ENCODE measurements at regions not wholly inside any gene's neighbourhood (a gene's known extent, or its start where the extent isn't known, plus 50 kb on each side); places are given as distances from the start of the nearest gene placed in this dataset.

DNA sequence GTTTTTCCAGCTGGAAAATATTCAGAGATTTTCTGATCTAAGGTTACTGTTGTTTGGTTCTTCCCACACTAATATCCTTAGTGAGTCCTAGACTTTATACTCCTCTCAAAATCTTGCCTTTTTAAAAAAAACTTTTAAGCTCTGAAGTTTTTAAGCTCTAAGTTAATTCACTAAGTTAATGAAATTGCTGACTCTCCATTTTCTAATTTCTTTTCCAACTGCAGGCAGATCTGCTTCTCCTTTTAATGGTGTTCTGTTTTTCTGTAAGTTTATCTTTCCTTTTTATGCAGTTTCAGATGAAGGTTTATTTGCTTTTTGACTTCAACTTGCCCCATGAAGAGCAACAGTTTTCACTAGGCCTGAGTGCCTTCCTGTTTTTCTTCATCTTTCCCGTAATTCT lies 125.8 kb upstream of the ARHGAP42 start:
- TF ChIP-seq, protein P1, sequence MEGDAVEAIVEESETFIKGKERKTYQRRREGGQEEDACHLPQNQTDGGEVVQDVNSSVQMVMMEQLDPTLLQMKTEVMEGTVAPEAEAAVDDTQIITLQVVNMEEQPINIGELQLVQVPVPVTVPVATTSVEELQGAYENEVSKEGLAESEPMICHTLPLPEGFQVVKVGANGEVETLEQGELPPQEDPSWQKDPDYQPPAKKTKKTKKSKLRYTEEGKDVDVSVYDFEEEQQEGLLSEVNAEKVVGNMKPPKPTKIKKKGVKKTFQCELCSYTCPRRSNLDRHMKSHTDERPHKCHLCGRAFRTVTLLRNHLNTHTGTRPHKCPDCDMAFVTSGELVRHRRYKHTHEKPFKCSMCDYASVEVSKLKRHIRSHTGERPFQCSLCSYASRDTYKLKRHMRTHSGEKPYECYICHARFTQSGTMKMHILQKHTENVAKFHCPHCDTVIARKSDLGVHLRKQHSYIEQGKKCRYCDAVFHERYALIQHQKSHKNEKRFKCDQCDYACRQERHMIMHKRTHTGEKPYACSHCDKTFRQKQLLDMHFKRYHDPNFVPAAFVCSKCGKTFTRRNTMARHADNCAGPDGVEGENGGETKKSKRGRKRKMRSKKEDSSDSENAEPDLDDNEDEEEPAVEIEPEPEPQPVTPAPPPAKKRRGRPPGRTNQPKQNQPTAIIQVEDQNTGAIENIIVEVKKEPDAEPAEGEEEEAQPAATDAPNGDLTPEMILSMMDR (IDR thresholded peaks at IDR 0.05): no peak
- DNase-seq: no peak
- Mint-ChIP-seq H3K36me3 (ENCODE audit: low read depth) (no peaks in the 10 kb centered on the region), H3K4me3 (peak overlapping the region; percentile 33), H3K4me1 (ENCODE audit: low read depth) (peaks cover 51% of the 10 kb centered on the region), H3K9me3 (no peaks in the 10 kb centered on the region), H3K27me3 (ENCODE audit: insufficient read depth) (peaks cover 6% of the 10 kb centered on the region), H3K27ac (peak overlapping the region; percentile 73)

DNA sequence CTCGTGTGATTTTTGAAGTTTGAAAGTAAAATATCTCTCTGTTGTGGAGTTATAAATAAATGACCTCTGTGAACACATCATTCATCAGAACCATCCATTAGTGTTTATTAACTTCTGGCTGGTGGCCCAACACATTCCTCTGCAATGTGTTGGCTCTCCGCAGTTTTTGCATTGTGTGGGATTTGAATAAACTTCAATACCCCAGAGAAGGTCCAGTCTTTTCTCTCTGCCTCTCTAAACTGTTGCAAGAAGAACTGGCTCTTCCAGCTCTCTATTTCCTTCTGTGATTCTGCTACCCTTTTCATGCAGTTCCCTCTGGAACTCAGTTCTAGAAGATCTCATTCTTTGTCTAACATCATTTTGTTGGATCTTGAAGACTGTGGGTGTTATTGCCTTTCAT lies 125.0 kb upstream of the ARHGAP42 start:
- TF ChIP-seq, protein P1 (IDR thresholded peaks at IDR 0.05): no peak
- Mint-ChIP-seq H3K9me3 (no peaks in the 10 kb centered on the region), H3K27me3 (ENCODE audit: insufficient read depth) (peaks cover under 1% of the 10 kb centered on the region), H3K27ac (peak overlapping the region; percentile 62), H3K4me3 (peak overlapping the region; percentile 33), H3K4me1 (ENCODE audit: low read depth) (peaks cover 51% of the 10 kb centered on the region), H3K36me3 (ENCODE audit: low read depth) (no peaks in the 10 kb centered on the region)
- DNase-seq: peak; percentile 78

DNA sequence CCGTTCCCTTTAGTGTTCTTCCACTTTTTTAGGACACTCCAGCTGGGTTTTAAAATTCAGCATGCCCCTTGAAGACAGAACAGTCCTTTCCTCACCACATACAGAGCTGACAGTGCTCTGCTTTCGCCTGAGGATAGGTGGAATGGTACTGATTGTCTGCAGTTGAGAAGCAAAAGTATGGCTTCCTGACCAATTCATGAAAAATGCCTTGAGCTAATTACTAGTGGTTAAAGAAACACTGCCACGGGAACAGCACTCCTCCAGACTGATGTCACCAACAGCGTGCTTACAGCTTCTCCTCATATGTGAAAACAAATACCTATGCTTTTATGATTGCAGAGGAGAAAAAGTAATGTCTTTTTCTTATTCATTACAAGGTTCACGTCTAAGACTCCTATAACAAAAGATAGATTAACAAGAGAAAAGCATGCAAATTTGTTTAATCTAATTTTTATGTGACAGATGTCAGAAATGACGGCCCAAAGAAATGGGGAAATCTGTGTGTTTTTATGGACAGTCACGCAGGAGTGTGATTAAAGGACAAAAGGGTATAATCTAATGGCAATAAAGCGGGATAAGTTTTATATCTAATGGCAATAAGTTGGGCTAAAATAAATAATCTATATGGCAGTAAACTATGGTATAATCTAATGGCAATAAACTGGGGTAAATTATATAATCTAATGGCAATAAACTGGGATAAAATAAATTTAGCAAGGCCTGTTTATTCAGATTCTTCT lies 123.4 kb upstream of the ARHGAP42 start:
- DNase-seq: peak; percentile 67
- Mint-ChIP-seq H3K4me1 (ENCODE audit: low read depth) (peaks cover 42% of the 10 kb centered on the region), H3K9me3 (no peaks in the 10 kb centered on the region), H3K4me3 (peak overlapping the region; percentile 27; the same call in 1 of the 2 replicates), H3K27me3 (ENCODE audit: insufficient read depth) (no peaks in the 10 kb centered on the region; the same call in 1 of the 2 replicates), H3K27ac (peak overlapping the region; percentile 63), H3K36me3 (ENCODE audit: low read depth) (no peaks in the 10 kb centered on the region)
- TF ChIP-seq, protein P1 (IDR thresholded peaks at IDR 0.05): no peak

DNA sequence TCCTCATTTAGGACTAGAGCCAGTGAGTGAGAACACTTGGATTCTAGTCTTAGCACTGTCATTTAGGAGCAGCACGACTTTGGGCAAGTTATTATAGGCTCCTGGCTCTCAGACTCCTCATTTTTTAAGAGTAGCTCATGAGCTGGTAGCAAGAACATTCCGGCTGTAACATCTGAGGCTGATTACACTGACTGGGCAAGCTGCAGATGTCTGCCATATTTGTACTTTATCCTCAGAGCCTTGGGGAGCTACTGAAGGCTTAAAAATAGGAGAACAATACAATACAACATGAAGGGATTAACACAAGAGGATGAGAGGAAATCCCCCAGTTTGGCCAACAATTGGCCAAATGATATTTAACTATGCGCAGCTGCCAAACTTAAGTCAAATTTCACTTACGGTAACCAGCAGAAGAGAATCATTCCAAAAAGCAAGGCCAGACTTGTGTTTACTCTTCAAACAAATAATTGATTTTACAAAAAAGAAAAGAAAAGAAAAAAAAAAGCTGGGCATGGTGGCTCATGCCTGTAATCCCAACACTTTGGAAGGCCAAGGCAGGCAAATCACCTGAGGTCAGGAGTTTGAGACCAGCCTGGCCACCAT lies 113.1 kb upstream of the ARHGAP42 start:
- H3K27me3 Mint-ChIP-seq (ENCODE audit: insufficient read depth): peaks cover 8% of the 10 kb centered on the region; the same call in 1 of the 2 replicates
- TF ChIP-seq, protein P1 (IDR thresholded peaks at IDR 0.05): no peak
- no peaks in the 10 kb centered on the region for H3K36me3 Mint-ChIP-seq (ENCODE audit: low read depth)
- H3K4me1 Mint-ChIP-seq (ENCODE audit: low read depth): peaks cover 13% of the 10 kb centered on the region
- H3K4me3 Mint-ChIP-seq: no peak overlapping the region
- no peak overlapping the region for H3K27ac Mint-ChIP-seq
- no peaks in the 10 kb centered on the region for H3K9me3 Mint-ChIP-seq
- no peak for DNase-seq

DNA sequence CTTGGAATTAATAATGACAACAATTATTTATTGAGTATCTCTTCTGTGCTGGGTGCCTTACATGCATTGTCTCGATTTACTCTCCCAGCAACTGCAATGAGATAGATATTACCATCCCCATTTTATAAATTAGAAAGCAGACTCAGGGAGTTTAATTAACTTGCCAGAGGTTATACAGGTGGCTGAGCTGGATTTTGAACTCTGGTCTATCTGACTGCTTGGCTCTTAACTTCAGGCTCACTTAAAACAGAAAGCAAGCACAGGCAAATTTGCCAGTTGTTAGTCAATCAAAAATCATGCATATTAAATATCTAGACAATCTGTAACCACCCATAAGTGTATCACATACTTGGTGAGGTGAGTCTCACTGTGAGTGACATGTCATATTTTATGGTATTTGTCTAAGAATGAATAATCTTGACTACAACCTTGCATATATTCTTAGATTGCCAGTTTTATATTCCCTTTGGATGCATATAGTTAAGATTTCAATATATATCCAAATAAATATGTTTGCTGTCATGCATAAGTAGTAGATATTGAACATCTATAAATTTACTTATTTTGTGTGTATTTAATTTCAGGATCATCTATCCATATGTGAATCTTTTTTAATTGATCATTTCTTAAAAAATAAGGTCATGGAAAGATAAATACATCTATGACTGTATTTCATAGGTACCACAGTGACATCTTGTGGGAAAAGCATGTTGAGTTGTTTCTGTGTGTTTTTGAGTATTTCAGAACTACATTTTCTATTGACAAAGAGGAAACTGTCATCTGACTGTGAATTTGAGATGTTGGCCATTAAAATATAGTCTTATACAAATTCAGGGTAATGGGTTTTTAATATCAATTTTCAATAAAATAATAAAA lies 112.0 kb upstream of the ARHGAP42 start:
- no peaks in the 10 kb centered on the region for H3K9me3 Mint-ChIP-seq
- peaks cover 16% of the 10 kb centered on the region for H3K4me1 Mint-ChIP-seq (ENCODE audit: low read depth)
- H3K27ac Mint-ChIP-seq: no peak overlapping the region
- TF ChIP-seq, protein P1 (IDR thresholded peaks at IDR 0.05): peak; percentile 73
- DNase-seq: peak; percentile 25
- H3K4me3 Mint-ChIP-seq: no peak overlapping the region
- peaks cover 9% of the 10 kb centered on the region; the same call in 1 of the 2 replicates for H3K27me3 Mint-ChIP-seq (ENCODE audit: insufficient read depth)
- H3K36me3 Mint-ChIP-seq (ENCODE audit: low read depth): no peaks in the 10 kb centered on the region

Data from HFFc6 (cell line).